Ishikawa (cell line): ENCODE measurements at regions not wholly inside any gene's neighbourhood (a gene's known extent, or its start where the extent isn't known, plus 50 kb on each side); places are given as distances from the start of the nearest gene placed in this dataset.

Experiments
- CEBPB ChIP-seq: IDR thresholded peaks from 2 replicates; pipeline ENCODE4 v1.6.1; 2012
- CREB1 ChIP-seq: IDR thresholded peaks from 2 replicates; pipeline ENCODE4 v1.6.1; 2012; ENCODE audit warnings: low read depth
- EGR1 ChIP-seq: IDR thresholded peaks from 2 replicates; pipeline ENCODE4 v1.6.1; 2012
- EP300 ChIP-seq: IDR thresholded peaks from 2 replicates; pipeline ENCODE4 v1.6.1; 2012; ENCODE audit warnings: borderline replicate concordance
- FOXM1 ChIP-seq: IDR thresholded peaks from 2 replicates; pipeline ENCODE4 v1.6.1; 2012; ENCODE audit warnings: low read depth, borderline replicate concordance
- NFIC ChIP-seq: IDR thresholded peaks from 2 replicates; pipeline ENCODE4 v1.6.1; 2012
- RAD21 ChIP-seq: IDR thresholded peaks from 2 replicates; pipeline ENCODE4 v1.6.1; 2012; ENCODE audit warnings: low read depth
- TAF1 ChIP-seq: IDR thresholded peaks from 2 replicates; pipeline ENCODE4 v1.6.1; 2012; ENCODE audit warnings: low read depth, mild to moderate bottlenecking
- TCF12 ChIP-seq: IDR thresholded peaks from 2 replicates; pipeline ENCODE4 v1.6.1; 2012; ENCODE audit warnings: low read depth
- TEAD4 ChIP-seq: IDR thresholded peaks from 2 replicates; pipeline ENCODE4 v1.6.1; 2012
- YY1 ChIP-seq: IDR thresholded peaks from 2 replicates; pipeline ENCODE4 v1.6.1; 2012; ENCODE audit warnings: low read depth
- ZBTB7A ChIP-seq: IDR thresholded peaks from 2 replicates; pipeline ENCODE4 v1.6.1; 2012; ENCODE audit warnings: low read depth
- TF ChIP-seq, protein P1 (sequence below): IDR thresholded peaks from 2 replicates; pipeline ENCODE4 v1.6.1; 2012
- TF ChIP-seq, protein P2 (sequence below): IDR thresholded peaks from 2 replicates; pipeline ENCODE4 v1.6.1; 2012; ENCODE audit warnings: low read depth, mild to moderate bottlenecking
- TF ChIP-seq, protein P3 (sequence below): IDR thresholded peaks from 2 replicates; pipeline ENCODE4 v1.6.1; 2012

DNA sequence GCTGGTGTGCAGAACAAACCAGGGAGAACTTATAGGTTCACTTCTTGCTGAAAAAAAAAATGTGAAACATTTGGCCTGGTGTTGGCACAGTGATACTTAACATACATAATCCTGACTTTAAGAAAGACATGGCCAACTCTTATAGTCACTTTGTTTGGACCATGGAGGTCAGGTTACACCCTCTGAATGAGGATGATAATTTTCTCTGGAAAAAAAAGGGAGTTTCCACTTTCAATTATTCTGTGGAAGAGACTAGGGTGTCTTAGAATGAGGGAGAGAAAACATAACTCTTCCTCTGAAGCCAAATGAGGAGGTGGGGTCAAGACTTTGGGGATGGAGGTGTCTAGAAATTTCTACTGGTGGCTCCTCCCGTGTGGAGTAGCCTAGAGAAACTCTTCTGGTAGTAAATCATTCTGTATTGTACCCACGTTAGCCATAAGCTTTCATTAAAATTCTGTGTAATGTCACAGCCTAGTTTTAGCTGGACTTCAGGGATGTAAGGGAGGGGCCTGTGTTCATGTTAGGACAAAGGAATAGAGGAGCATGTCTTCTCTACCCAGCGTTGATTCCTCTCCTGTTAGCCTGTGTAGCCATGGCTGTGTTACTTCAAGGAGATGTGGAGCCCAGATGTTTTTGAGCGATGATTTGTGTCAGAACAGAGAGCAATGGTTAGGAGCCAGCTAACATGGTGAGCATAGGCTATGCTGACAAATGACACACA is 328.3 kb downstream of the GPAT3 start:
- no peak for TF ChIP-seq EGR1
- TF ChIP-seq TAF1: no peak
- no peak for TF ChIP-seq CREB1
- no peak for TF ChIP-seq TEAD4
- TF ChIP-seq, protein P1, sequence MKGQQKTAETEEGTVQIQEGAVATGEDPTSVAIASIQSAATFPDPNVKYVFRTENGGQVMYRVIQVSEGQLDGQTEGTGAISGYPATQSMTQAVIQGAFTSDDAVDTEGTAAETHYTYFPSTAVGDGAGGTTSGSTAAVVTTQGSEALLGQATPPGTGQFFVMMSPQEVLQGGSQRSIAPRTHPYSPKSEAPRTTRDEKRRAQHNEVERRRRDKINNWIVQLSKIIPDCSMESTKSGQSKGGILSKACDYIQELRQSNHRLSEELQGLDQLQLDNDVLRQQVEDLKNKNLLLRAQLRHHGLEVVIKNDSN: no peak
- TF ChIP-seq TCF12: no peak
- TF ChIP-seq, protein P2, sequence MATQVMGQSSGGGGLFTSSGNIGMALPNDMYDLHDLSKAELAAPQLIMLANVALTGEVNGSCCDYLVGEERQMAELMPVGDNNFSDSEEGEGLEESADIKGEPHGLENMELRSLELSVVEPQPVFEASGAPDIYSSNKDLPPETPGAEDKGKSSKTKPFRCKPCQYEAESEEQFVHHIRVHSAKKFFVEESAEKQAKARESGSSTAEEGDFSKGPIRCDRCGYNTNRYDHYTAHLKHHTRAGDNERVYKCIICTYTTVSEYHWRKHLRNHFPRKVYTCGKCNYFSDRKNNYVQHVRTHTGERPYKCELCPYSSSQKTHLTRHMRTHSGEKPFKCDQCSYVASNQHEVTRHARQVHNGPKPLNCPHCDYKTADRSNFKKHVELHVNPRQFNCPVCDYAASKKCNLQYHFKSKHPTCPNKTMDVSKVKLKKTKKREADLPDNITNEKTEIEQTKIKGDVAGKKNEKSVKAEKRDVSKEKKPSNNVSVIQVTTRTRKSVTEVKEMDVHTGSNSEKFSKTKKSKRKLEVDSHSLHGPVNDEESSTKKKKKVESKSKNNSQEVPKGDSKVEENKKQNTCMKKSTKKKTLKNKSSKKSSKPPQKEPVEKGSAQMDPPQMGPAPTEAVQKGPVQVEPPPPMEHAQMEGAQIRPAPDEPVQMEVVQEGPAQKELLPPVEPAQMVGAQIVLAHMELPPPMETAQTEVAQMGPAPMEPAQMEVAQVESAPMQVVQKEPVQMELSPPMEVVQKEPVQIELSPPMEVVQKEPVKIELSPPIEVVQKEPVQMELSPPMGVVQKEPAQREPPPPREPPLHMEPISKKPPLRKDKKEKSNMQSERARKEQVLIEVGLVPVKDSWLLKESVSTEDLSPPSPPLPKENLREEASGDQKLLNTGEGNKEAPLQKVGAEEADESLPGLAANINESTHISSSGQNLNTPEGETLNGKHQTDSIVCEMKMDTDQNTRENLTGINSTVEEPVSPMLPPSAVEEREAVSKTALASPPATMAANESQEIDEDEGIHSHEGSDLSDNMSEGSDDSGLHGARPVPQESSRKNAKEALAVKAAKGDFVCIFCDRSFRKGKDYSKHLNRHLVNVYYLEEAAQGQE: no peak
- no peak for TF ChIP-seq ZBTB7A
- no peak for TF ChIP-seq CEBPB
- TF ChIP-seq, protein P3, sequence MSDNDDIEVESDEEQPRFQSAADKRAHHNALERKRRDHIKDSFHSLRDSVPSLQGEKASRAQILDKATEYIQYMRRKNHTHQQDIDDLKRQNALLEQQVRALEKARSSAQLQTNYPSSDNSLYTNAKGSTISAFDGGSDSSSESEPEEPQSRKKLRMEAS: no peak
- TF ChIP-seq NFIC: no peak
- TF ChIP-seq FOXM1: no peak
- TF ChIP-seq EP300: no peak
- TF ChIP-seq YY1: no peak

DNA sequence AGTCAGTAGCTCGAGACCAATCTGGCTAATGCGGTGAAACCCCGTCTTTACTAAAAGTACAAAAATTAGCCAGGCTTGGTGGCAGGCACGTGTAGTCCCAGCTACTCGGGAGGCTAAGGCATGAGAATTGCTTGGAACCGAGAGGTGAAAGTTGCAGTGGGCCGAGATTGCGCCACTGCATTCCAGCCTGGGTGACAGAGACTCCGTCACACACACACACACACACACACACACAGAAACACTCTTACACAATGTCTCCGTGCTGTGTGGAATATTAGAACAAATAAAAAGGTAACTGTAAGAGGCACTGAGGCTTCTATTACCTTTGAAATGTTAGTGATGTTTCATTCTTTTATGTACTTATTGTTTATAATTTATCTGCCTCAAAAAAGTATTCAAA is 326.6 kb downstream of the GPAT3 start:
- TF ChIP-seq CREB1 (no peak), TAF1 (no peak), EGR1 (no peak), YY1 (no peak), RAD21 (no peak), NFIC (no peak), TCF12 (no peak)

DNA sequence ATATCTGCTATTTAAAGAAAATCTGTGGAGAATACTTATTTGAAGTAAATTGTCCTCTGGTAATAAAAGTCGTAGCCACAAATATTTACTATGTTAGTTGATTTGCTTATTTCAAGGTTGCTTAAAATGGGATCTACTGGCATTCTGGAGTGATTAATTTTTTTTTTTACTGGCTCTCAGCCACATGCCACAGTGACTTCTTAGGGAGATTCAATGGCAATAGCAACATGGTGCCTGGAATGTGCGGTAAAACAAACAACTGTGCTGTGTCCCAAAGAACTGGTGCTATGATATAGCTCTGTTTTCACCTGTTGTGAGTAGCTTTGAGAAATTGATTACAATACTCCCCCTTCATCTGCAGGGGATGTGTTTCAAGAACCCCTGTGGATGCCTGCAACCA is 324.3 kb downstream of the GPAT3 start:
- TF ChIP-seq RAD21 (no peak), TEAD4 (no peak), EGR1 (no peak), CREB1 (no peak), FOXM1 (no peak), TCF12 (no peak), NFIC (no peak), ZBTB7A (no peak), TAF1 (no peak), YY1 (no peak), CEBPB (no peak)
- TF ChIP-seq, protein P3: no peak
- TF ChIP-seq, protein P2: no peak
- TF ChIP-seq, protein P1: no peak

DNA sequence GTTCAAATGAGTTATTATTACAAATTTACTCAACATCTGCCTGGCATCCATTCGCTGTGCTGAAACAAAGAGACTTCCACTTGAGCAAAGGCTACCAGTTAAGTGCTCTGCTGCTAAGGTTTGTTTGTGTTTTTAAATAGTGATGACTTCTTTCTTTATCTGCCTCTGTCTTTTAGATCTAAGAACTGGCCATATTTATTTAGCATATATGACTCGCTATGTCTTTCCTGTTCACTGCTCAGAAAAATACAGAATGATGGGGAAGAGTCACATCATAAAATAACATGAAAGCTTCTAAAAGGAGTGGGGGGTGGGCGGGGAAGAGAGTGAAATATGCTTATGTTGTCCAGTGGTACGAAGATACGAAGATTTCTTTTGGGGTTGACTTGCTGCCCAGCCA is 322.2 kb downstream of the GPAT3 start:
- TF ChIP-seq EP300 (no peak), CREB1 (no peak)
- TF ChIP-seq, protein P2: no peak

DNA sequence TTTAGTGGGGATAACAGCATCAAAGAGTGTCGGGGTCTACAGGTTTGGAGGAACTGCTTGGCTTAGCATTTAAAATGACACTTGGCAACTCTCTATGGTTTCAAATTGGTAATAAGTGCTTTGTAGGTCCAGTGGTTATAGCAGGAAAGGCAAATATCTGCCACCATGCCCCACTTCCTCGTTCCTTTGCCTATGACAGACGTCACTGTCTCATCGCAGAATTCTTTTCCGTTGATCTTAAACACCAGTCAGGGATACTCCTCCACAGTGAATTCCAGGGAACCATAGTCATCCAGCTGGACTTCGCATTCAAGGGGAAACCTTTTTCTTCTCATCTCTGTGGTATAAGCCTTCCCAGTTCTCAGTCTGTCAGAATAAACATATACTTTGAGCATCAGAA is 319.1 kb downstream of the GPAT3 start:
- TF ChIP-seq TCF12 (no peak), CEBPB (no peak), YY1 (no peak), RAD21 (no peak)
- TF ChIP-seq, protein P1: no peak
